ENCODE measurements at regions not wholly inside any gene's neighbourhood (a gene's known extent, or its start where the extent isn't known, plus 50 kb on each side); places are given as distances from the start of the nearest gene placed in this dataset.

DNA sequence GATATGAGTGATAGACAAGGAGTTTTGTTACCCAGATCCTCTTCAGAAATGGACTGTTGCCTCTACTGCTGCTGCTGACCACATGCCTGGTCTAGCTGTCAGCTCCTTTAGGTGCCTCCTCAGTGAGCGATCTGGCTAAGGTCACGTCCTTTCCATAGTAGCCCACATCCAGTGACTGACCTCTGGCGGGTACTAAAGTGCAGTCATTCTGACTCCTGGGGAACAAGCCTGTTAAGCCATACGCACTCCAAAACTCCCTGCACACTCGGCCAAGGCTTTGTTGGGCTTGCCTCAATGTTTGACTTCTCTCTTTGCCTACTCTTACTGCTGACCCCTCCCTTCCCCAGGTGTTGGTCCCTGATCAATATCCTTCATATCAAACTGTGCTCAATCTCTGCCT is 685.2 kb downstream of the IRS1 start:
- Histone ChIP-seq H3K9me3 (ENCODE audit: low read depth) (no peaks in the 10 kb centered on the region), H3K27ac (peak overlapping the region; percentile 36), H2AFZ (no peak overlapping the region), H3K4me1 (ENCODE audit: insufficient read depth) (peaks cover 15% of the 10 kb centered on the region), H4K20me1 (ENCODE audit: insufficient read depth, poor library complexity, severe bottlenecking) (no peaks in the 10 kb centered on the region), H3K4me2 (peak overlapping the region; percentile 1), H3K79me2 (no peaks in the 10 kb centered on the region), H3K27me3 (no peaks in the 10 kb centered on the region), H3K4me3 (no peak overlapping the region), H3K36me3 (replicated peaks; ENCODE audit: insufficient read depth, low read depth) (no peaks in the 10 kb centered on the region), H3K9me2 (replicated peaks; ENCODE audit: insufficient read depth) (no peaks in the 10 kb centered on the region)
- TF ChIP-seq, protein P1, sequence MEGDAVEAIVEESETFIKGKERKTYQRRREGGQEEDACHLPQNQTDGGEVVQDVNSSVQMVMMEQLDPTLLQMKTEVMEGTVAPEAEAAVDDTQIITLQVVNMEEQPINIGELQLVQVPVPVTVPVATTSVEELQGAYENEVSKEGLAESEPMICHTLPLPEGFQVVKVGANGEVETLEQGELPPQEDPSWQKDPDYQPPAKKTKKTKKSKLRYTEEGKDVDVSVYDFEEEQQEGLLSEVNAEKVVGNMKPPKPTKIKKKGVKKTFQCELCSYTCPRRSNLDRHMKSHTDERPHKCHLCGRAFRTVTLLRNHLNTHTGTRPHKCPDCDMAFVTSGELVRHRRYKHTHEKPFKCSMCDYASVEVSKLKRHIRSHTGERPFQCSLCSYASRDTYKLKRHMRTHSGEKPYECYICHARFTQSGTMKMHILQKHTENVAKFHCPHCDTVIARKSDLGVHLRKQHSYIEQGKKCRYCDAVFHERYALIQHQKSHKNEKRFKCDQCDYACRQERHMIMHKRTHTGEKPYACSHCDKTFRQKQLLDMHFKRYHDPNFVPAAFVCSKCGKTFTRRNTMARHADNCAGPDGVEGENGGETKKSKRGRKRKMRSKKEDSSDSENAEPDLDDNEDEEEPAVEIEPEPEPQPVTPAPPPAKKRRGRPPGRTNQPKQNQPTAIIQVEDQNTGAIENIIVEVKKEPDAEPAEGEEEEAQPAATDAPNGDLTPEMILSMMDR (IDR thresholded peaks at IDR 0.05; ENCODE audit: poor library complexity), result no peak
- TF ChIP-seq EZH2phosphoT487 (IDR thresholded peaks at IDR 0.05; ENCODE audit: low read depth, severe bottlenecking, unreplicated experiment), result no peak
- no peak for TF ChIP-seq EZH2 (IDR thresholded peaks at IDR 0.05; ENCODE audit: borderline replicate concordance)
- DNase-seq (ENCODE audit: low spot score), result peak; percentile 11
- WGBS (ENCODE audit: low lambda C conversion rate, missing lambda C conversion rate), result 66% methylated on average over 5 of the region's 5 CpGs

DNA sequence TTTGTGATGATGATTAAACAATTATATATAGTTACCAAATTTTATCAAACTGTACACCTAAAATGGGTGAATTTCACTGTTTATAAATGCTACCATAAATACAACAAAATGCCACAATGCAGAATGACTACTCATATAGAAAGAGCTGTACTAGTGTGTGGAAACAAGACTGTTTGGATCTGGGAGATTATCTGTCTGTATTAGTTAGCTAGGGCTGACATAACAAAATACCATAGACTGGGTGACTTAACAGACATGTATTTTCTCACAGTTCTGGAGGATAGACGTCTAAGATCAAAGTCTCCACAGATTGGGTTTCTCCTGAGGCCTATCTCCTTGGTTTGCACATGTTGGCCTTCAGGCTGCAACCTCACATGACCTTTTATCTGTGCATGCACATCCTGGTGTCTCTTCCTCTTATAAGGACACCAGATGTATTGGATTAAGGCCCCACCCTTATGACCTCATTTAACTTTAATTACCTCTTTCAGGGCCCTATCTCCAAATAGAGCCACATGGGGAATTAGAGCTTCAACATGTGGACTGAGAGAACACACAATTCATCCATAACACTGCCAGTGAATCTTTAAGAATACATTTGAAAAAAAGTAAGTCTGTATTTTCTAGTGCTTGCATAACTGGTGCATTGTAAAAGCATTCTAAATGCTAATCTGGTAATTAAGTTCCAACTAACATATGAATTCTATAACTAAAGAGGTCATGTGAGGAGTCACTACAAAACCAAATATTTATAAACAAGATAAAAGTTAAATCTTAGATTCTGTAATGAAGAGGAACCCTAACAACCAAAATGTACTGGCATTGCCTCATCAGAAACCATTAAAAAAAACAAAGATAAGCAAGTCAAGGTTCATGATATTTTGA is 699.6 kb downstream of the NYAP2 start:
- DNase-seq (ENCODE audit: low spot score), result no peak
- Histone ChIP-seq H3K4me1 (ENCODE audit: insufficient read depth) (no peaks in the 10 kb centered on the region), H3K27me3 (no peaks in the 10 kb centered on the region), H3K27ac (no peak overlapping the region), H4K20me1 (ENCODE audit: insufficient read depth, poor library complexity, severe bottlenecking) (no peaks in the 10 kb centered on the region), H3K79me2 (no peaks in the 10 kb centered on the region), H3K9me3 (ENCODE audit: low read depth) (no peaks in the 10 kb centered on the region), H2AFZ (no peak overlapping the region), H3K4me2 (no peak overlapping the region), H3K36me3 (replicated peaks; ENCODE audit: insufficient read depth, low read depth) (no peaks in the 10 kb centered on the region), H3K9me2 (replicated peaks; ENCODE audit: insufficient read depth) (no peaks in the 10 kb centered on the region), H3K4me3 (no peak overlapping the region)
- no peak for TF ChIP-seq EZH2 (IDR thresholded peaks at IDR 0.05; ENCODE audit: borderline replicate concordance)
- TF ChIP-seq, protein P1 (IDR thresholded peaks at IDR 0.05; ENCODE audit: poor library complexity), result no peak
- no peak for TF ChIP-seq EZH2phosphoT487 (IDR thresholded peaks at IDR 0.05; ENCODE audit: low read depth, severe bottlenecking, unreplicated experiment)
- WGBS (ENCODE audit: low lambda C conversion rate, missing lambda C conversion rate), result 24% methylated on average over 1 of the region's 1 CpG

DNA sequence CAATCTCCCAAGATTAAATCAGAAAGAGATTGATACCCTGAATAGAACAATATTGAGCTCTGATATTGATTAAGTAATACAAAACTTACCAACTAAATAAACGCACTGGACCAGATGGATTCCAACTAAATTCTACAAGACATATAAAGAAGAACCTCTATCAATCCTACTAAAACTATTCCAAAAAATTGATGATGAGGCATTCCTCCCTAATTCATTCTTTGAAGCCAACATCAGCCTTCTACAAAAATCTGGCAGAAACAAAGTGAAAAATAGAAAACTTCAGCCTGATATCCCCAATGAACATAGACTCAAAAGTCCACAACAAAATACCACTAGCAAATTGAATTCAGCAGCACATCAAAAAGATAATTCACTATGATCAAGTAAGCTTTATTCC is 695.5 kb downstream of the NYAP2 start:
- Histone ChIP-seq H3K9me2 (replicated peaks; ENCODE audit: insufficient read depth) (no peaks in the 10 kb centered on the region), H2AFZ (no peak overlapping the region), H3K79me2 (no peaks in the 10 kb centered on the region), H4K20me1 (ENCODE audit: insufficient read depth, poor library complexity, severe bottlenecking) (no peaks in the 10 kb centered on the region), H3K36me3 (replicated peaks; ENCODE audit: insufficient read depth, low read depth) (no peaks in the 10 kb centered on the region), H3K4me2 (no peak overlapping the region), H3K9me3 (ENCODE audit: low read depth) (no peaks in the 10 kb centered on the region), H3K4me1 (ENCODE audit: insufficient read depth) (no peaks in the 10 kb centered on the region), H3K4me3 (no peak overlapping the region), H3K27me3 (no peaks in the 10 kb centered on the region), H3K27ac (no peak overlapping the region)
- DNase-seq (ENCODE audit: low spot score), result no peak
- 94% methylated on average over 1 of the region's 1 CpG for WGBS (ENCODE audit: low lambda C conversion rate, missing lambda C conversion rate)
- no peak for TF ChIP-seq EZH2 (IDR thresholded peaks at IDR 0.05; ENCODE audit: borderline replicate concordance)
- no peak for TF ChIP-seq EZH2phosphoT487 (IDR thresholded peaks at IDR 0.05; ENCODE audit: low read depth, severe bottlenecking, unreplicated experiment)
- TF ChIP-seq, protein P1 (IDR thresholded peaks at IDR 0.05; ENCODE audit: poor library complexity), result no peak

All from hepatocyte (in vitro differentiated cells).